HepG2 (cell line): ENCODE measurements at regions not wholly inside any gene's neighbourhood (a gene's known extent, or its start where the extent isn't known, plus 50 kb on each side); places are given as distances from the start of the nearest gene placed in this dataset.

ENCODE experiments used
- ATAC-seq: fragments of 200-7000 bp; cut with Tn5 transposase; 3 replicates; pipeline ENCODE4 v1.9.1; 2020; ENCODE audit warnings: mild to moderate bottlenecking, moderate library complexity
- BruUV-seq: library from RNA; stranded (reverse); fragments of 400-500 nt; replicated peaks from 2 replicates; lab custom pipeline; 2021; lab: Mats Ljungman, UMichigan
- CTCF ChIA-PET: fragments of 300-600 bp; formaldehyde crosslinking; extraction: SDS; loops from one replicate; lab custom pipeline; 2021; ENCODE audit warnings: low total read pairs, inconsistent platforms, low intra/inter-chr PET ratio; lab: Yijun Ruan, JAX
- POLR2A ChIA-PET: fragments of 350-600 bp; sonication (Branson Sonifier 250); formaldehyde crosslinking; loops from one replicate; lab custom pipeline; 2020; ENCODE audit warnings: antibody characterized with exemption, inconsistent platforms; lab: Yijun Ruan, JAX
- DNase-seq: peaks from one replicate; pipeline ENCODE4 v3.0.0-alpha.2; 2015; ENCODE audit warnings: low spot score
- FAIRE-seq: peaks from 3 replicates; lab custom pipeline; 2011; peaks lifted over from hg19 to GRCh38; lab: Jason Lieb, UNC
- H2AFZ ChIP-seq: one replicate; pipeline ENCODE4 v1.6.1; 2011; ENCODE audit warnings: low read length, inconsistent platforms
- H3K27ac ChIP-seq: fragments of 300-600 bp; 3 replicates; pipeline ENCODE4 v1.8.0; 2011; ENCODE audit warnings: mixed run types, mild to moderate bottlenecking, mixed read lengths, low read length, inconsistent platforms; ENCODE audit not compliant: insufficient read depth; ENCODE audit errors: extremely low read length
- H3K27me3 ChIP-seq, 2 experiments: fragments of 200-600 bp in 1 of 2; 2 replicates in 1 of 2; 3 replicates in 1 of 2; pipeline versions ENCODE4 v1.6.0 to v1.8.0; 2011; ENCODE audit warnings: low read length in 2 of 2, mild to moderate bottlenecking in 2 of 2, moderate library complexity in 2 of 2, inconsistent platforms in 1 of 2; ENCODE audit not compliant: insufficient read depth in 2 of 2, control insufficient read depth in 1 of 2
- H3K36me3 ChIP-seq, 2 experiments: fragments of 200-600 bp in 1 of 2; replicated peaks in 1 of 2; 2 replicates in 1 of 2; 3 replicates in 1 of 2; pipeline versions ENCODE4 v1.5.1 to v1.8.0; 2011; ENCODE audit warnings: low read length in 2 of 2, inconsistent platforms in 1 of 2; ENCODE audit not compliant: insufficient read depth in 2 of 2, control insufficient read depth in 1 of 2
- H3K4me1 ChIP-seq: 2 replicates; pipeline ENCODE4 v1.5.1; 2012; ENCODE audit warnings: low read length, inconsistent platforms; ENCODE audit not compliant: insufficient read depth
- H3K4me2 ChIP-seq: 2 replicates; pipeline ENCODE4 v1.6.0; 2011; ENCODE audit warnings: low read depth, low read length, inconsistent platforms
- H3K4me3 ChIP-seq, 3 experiments: fragments of 200-600 bp in 1 of 3; sonication (generic), shearing (Covaris generic) in 1 of 3; replicated peaks in 1 of 3; 2 replicates each; pipeline ENCODE4 v1.5.1; 2011 to 2016; ENCODE audit warnings: low read length in 3 of 3, inconsistent platforms in 2 of 3, low read depth in 2 of 3, mild to moderate bottlenecking in 2 of 3, control low read depth in 1 of 3, mixed read lengths in 1 of 3; ENCODE audit not compliant: insufficient read depth in 1 of 3
- H3K79me2 ChIP-seq: one replicate; pipeline ENCODE4 v1.6.1; 2011; ENCODE audit warnings: low read length, inconsistent platforms; ENCODE audit not compliant: insufficient read depth
- H3K9ac ChIP-seq: 2 replicates; pipeline ENCODE4 v1.6.0; 2011; ENCODE audit warnings: mild to moderate bottlenecking, low read depth, low read length, inconsistent platforms; ENCODE audit not compliant: insufficient read depth
- H3K9me3 ChIP-seq: 2 replicates; pipeline ENCODE4 v1.5.1; 2012; ENCODE audit warnings: mild to moderate bottlenecking, low read length
- H4K20me1 ChIP-seq: 2 replicates; pipeline ENCODE4 v1.6.0; 2011; ENCODE audit warnings: inconsistent platforms, mild to moderate bottlenecking, low read length, moderate library complexity; ENCODE audit not compliant: insufficient read depth
- ADNP ChIP-seq: sonication (generic); formaldehyde crosslinking; IDR thresholded peaks from 2 replicates; pipeline ENCODE4 v1.4.0; 2020; ENCODE audit warnings: missing genetic modification reagents
- ATM ChIP-seq: fragments of 450-650 bp; IDR thresholded peaks from 2 replicates; pipeline ENCODE4 v1.7.1; 2017; ENCODE audit warnings: mild to moderate bottlenecking, borderline replicate concordance
- CHCHD3 ChIP-seq: sonication (generic); formaldehyde crosslinking; IDR thresholded peaks from 2 replicates; pipeline ENCODE4 v1.8.0; 2022; ENCODE audit warnings: mild to moderate bottlenecking, missing genetic modification reagents, moderate library complexity
- GPN1 ChIP-seq: sonication (generic); formaldehyde crosslinking; IDR thresholded peaks from 2 replicates; pipeline ENCODE4 v1.5.1; 2020; ENCODE audit warnings: missing genetic modification reagents, borderline replicate concordance
- JUND ChIP-seq: sonication (generic); formaldehyde crosslinking; IDR thresholded peaks from 2 replicates; pipeline ENCODE4 v1.8.0; 2022; ENCODE audit warnings: mild to moderate bottlenecking, missing genetic modification reagents
- PLRG1 ChIP-seq: fragments of 450-650 bp; conservative IDR thresholded peaks from 2 replicates; pipeline ENCODE4 v1.6.1; 2016
- SALL1 ChIP-seq: sonication (generic); formaldehyde crosslinking; IDR thresholded peaks from 2 replicates; pipeline ENCODE4 v1.8.0; 2022; ENCODE audit warnings: mild to moderate bottlenecking, missing genetic modification reagents
- ZFP1 ChIP-seq: IDR thresholded peaks from 2 replicates; pipeline ENCODE4 v1.6.1; 2016
- ZFP36 ChIP-seq: fragments of 150-350 bp; IDR thresholded peaks from 2 replicates; pipeline ENCODE4 v1.6.1; 2018; ENCODE audit warnings: borderline replicate concordance, low read length, low read depth; ENCODE audit not compliant: partially characterized antibody
- ZNF180 ChIP-seq: sonication (generic); formaldehyde crosslinking; IDR thresholded peaks from 2 replicates; pipeline ENCODE4 v1.4.0; 2020; ENCODE audit warnings: low read depth, missing genetic modification reagents, borderline replicate concordance
- ZNF256 ChIP-seq: sonication (generic); formaldehyde crosslinking; conservative IDR thresholded peaks from 2 replicates; pipeline ENCODE4 v1.4.0; 2020; ENCODE audit warnings: missing genetic modification reagents
- ZNF282 ChIP-seq: fragments of 450-650 bp; IDR thresholded peaks from 2 replicates; pipeline ENCODE4 v1.6.1; 2018; ENCODE audit not compliant: partially characterized antibody
- ZNF33B ChIP-seq: sonication (generic); formaldehyde crosslinking; IDR thresholded peaks from 2 replicates; pipeline ENCODE4 v1.5.1; 2020; ENCODE audit warnings: mild to moderate bottlenecking, missing genetic modification reagents
- ZNF569 ChIP-seq: sonication (generic); formaldehyde crosslinking; IDR thresholded peaks from 2 replicates; pipeline ENCODE4 v1.5.0; 2020; ENCODE audit warnings: mild to moderate bottlenecking, missing genetic modification reagents, moderate library complexity, borderline replicate concordance
- WGBS: methylation state at CpG from one replicate; pipeline ENCODE4 v1.1.6; 2017; ENCODE audit warnings: low lambda C conversion rate; 5-methylcytosine and 5-hydroxymethylcytosine counted together
- in situ Hi-C: cut with HindIII; loops from 2 replicates; pipeline ENCODE4 v1.10.0; 2017; ENCODE audit warnings: low pct_unique_long_range_greater_than_20kb; ENCODE audit not compliant: extremely low pct_ligation_motif_present
- intact Hi-C: fragments of 100-400 bp; cut with micrococcal nuclease; formaldehyde crosslinking; loops from one replicate; pipeline ENCODE4 v1.10.0; 2022; ENCODE audit not compliant: unreplicated experiment
- TF ChIP-seq, protein P1 (sequence below): sonication (generic); formaldehyde crosslinking; IDR thresholded peaks from 2 replicates; pipeline ENCODE4 v1.8.0; 2022; ENCODE audit warnings: mild to moderate bottlenecking, missing genetic modification reagents
- TF ChIP-seq, protein P2 (sequence below): sonication (generic); formaldehyde crosslinking; IDR thresholded peaks from 2 replicates; pipeline ENCODE4 v1.4.0; 2020; ENCODE audit warnings: missing genetic modification reagents
- TF ChIP-seq, protein P3 (sequence below): IDR thresholded peaks from 2 replicates; pipeline ENCODE4 v1.6.1; 2016; ENCODE audit warnings: mild to moderate bottlenecking, missing biosample characterization, missing genetic modification reagents
- TF ChIP-seq, protein P4 (sequence below): sonication (generic); formaldehyde crosslinking; IDR thresholded peaks from 2 replicates; pipeline ENCODE4 v1.5.1; 2020; ENCODE audit warnings: mild to moderate bottlenecking, missing genetic modification reagents, borderline replicate concordance
- TF ChIP-seq, protein P5 (sequence below): IDR thresholded peaks from 2 replicates; pipeline ENCODE4 v1.6.1; 2016; ENCODE audit warnings: mild to moderate bottlenecking
- TF ChIP-seq, protein P6 (sequence below): sonication (generic); formaldehyde crosslinking; IDR thresholded peaks from 2 replicates; pipeline ENCODE4 v1.4.0; 2020; ENCODE audit warnings: missing genetic modification reagents, low read depth, mild to moderate bottlenecking, borderline replicate concordance

DNA sequence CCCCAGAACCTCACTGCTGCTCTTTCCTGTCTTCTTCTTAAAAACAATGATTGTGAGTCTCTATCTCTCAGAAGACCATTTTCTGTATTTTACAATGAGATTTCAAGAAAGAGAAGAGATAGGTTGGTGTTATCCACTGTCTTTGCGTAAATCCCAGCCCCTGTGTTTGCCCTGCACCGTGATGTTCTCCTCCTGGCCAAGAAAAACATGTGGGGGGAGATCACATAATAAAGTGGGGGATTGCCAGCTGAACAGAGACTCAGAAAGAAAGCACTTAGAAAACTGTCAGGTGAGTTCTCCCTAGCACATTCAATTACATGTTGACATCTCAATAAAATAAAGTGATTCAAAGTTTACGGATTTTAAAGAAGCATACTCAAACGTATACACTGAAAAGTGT is 105.0 kb upstream of the PITRM1 start:
- Histone ChIP-seq H3K4me3 (no peak overlapping the region), H3K4me2 (no peak overlapping the region), H3K9me3 (no peaks in the 10 kb centered on the region), H3K9ac (no peak overlapping the region), H3K4me1 (no peaks in the 10 kb centered on the region), H3K36me3 (no peaks in the 10 kb centered on the region), H3K27ac (no peak overlapping the region), H2AFZ (no peak overlapping the region), H3K79me2 (no peaks in the 10 kb centered on the region), H3K27me3 (peaks cover 7 to 41% of the 10 kb centered on the region in 2 experiments; a peak in 4 of 5 replicates), H4K20me1 (no peaks in the 10 kb centered on the region)
- no peak for TF ChIP-seq JUND
- TF ChIP-seq, protein P1, sequence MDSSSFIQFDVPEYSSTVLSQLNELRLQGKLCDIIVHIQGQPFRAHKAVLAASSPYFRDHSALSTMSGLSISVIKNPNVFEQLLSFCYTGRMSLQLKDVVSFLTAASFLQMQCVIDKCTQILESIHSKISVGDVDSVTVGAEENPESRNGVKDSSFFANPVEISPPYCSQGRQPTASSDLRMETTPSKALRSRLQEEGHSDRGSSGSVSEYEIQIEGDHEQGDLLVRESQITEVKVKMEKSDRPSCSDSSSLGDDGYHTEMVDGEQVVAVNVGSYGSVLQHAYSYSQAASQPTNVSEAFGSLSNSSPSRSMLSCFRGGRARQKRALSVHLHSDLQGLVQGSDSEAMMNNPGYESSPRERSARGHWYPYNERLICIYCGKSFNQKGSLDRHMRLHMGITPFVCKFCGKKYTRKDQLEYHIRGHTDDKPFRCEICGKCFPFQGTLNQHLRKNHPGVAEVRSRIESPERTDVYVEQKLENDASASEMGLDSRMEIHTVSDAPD (CRISPR knock-in tag), result no peak
- TF ChIP-seq ZNF256 (CRISPR knock-in tag), result no peak
- no peak for TF ChIP-seq CHCHD3 (CRISPR knock-in tag)
- TF ChIP-seq ZNF282, result no peak
- TF ChIP-seq, protein P2, sequence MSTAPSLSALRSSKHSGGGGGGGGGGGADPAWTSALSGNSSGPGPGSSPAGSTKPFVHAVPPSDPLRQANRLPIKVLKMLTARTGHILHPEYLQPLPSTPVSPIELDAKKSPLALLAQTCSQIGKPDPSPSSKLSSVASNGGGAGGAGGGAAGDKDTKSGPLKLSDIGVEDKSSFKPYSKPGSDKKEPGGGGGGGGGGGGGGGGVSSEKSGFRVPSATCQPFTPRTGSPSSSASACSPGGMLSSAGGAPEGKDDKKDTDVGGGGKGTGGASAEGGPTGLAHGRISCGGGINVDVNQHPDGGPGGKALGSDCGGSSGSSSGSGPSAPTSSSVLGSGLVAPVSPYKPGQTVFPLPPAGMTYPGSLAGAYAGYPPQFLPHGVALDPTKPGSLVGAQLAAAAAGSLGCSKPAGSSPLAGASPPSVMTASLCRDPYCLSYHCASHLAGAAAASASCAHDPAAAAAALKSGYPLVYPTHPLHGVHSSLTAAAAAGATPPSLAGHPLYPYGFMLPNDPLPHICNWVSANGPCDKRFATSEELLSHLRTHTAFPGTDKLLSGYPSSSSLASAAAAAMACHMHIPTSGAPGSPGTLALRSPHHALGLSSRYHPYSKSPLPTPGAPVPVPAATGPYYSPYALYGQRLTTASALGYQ (CRISPR knock-in tag), result no peak
- no peak for TF ChIP-seq ZNF180 (CRISPR knock-in tag)
- TF ChIP-seq, protein P3, sequence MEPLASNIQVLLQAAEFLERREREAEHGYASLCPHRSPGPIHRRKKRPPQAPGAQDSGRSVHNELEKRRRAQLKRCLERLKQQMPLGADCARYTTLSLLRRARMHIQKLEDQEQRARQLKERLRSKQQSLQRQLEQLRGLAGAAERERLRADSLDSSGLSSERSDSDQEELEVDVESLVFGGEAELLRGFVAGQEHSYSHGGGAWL (CRISPR knock-in tag), result no peak
- TF ChIP-seq ZNF33B (CRISPR knock-in tag), result no peak
- no peak for TF ChIP-seq ADNP (CRISPR knock-in tag)
- no peak for TF ChIP-seq SALL1
- TF ChIP-seq ZFP1 (CRISPR knock-in tag), result no peak
- TF ChIP-seq ATM, result no peak
- no peak for TF ChIP-seq PLRG1
- no peak for TF ChIP-seq ZNF569
- TF ChIP-seq GPN1 (CRISPR knock-in tag), result no peak
- TF ChIP-seq, protein P4, sequence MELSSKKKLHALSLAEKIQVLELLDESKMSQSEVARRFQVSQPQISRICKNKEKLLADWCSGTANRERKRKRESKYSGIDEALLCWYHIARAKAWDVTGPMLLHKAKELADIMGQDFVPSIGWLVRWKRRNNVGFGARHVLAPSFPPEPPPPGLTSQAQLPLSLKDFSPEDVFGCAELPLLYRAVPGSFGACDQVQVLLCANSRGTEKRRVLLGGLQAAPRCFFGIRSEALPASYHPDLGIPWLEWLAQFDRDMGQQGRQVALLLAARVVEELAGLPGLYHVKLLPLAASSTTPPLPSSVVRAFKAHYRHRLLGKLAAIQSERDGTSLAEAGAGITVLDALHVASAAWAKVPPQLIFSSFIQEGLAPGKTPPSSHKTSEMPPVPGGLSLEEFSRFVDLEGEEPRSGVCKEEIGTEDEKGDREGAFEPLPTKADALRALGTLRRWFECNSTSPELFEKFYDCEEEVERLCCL (CRISPR knock-in tag), result no peak
- TF ChIP-seq, protein P5, sequence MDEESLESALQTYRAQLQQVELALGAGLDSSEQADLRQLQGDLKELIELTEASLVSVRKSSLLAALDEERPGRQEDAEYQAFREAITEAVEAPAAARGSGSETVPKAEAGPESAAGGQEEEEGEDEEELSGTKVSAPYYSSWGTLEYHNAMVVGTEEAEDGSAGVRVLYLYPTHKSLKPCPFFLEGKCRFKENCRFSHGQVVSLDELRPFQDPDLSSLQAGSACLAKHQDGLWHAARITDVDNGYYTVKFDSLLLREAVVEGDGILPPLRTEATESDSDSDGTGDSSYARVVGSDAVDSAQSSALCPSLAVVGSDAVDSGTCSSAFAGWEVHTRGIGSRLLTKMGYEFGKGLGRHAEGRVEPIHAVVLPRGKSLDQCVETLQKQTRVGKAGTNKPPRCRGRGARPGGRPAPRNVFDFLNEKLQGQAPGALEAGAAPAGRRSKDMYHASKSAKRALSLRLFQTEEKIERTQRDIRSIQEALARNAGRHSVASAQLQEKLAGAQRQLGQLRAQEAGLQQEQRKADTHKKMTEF, result no peak
- TF ChIP-seq, protein P6, sequence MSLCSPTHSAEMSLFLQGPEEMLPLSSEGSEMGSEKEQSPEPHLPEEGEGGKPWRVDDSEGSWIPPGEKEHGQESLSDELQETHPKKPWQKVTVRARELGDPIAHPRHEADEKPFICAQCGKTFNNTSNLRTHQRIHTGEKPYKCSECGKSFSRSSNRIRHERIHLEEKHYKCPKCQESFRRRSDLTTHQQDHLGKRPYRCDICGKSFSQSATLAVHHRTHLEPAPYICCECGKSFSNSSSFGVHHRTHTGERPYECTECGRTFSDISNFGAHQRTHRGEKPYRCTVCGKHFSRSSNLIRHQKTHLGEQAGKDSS, result no peak
- no peak for TF ChIP-seq ZFP36
- BruUV-seq, result no TSS peak
- CTCF ChIA-PET, result no interaction called here
- intact Hi-C loops, result no loop called here
- 9% methylated on average over 4 of the region's 4 CpGs for WGBS
- POLR2A ChIA-PET, result no interaction called here
- DNase-seq (no peak), ATAC-seq (no peak), FAIRE-seq (no peak)
- in situ Hi-C loops, result no loop called here
